A549 (cell line): ENCODE measurements at regions not wholly inside any gene's neighbourhood (a gene's known extent, or its start where the extent isn't known, plus 50 kb on each side); places are given as distances from the start of the nearest gene placed in this dataset.

Experiments
- ATAC-seq, 2 experiments: fragments of 200-7000 bp in 1 of 2; fragments of >200 bp in 1 of 2; cut with Nextera tagmentation in 1 of 2; cut with Tn5 transposase in 1 of 2; 3 replicates each; pipeline versions ENCODE4 v1.8.0 to v1.9.1; 2018 to 2020; ENCODE audit warnings: mild to moderate bottlenecking in 1 of 2, moderate library complexity in 1 of 2
- CTCF ChIA-PET: fragments of 300-600 bp; sonication (Branson Sonifier 250); formaldehyde crosslinking; extraction: SDS; loops from one replicate; lab custom pipeline; 2021; ENCODE audit warnings: antibody characterized with exemption, inconsistent platforms; lab: Yijun Ruan, JAX
- POLR2A ChIA-PET: fragments of 350-600 bp; formaldehyde crosslinking; extraction: SDS; loops from one replicate; lab custom pipeline; 2021; ENCODE audit warnings: antibody characterized with exemption, inconsistent platforms; lab: Yijun Ruan, JAX
- DNase-seq, 2 experiments: peaks; one replicate each; pipeline versions ENCODE4 v3.0.0 to v3.0.0-alpha.2; 2011 to 2016; ENCODE audit warnings: low read depth in 1 of 2, low spot score in 1 of 2
- FAIRE-seq: peaks from 2 replicates; lab custom pipeline; 2011; peaks lifted over from hg19 to GRCh38; lab: Jason Lieb, UNC
- H3K27ac ChIP-seq, 2 experiments: fragments of >200 bp; sonication (Bioruptor Twin); formaldehyde crosslinking; 3 replicates each; pipeline ENCODE4 v1.5.1; 2016 to 2017
- H3K4me1 ChIP-seq: fragments of >200 bp; sonication (Bioruptor Twin); formaldehyde crosslinking; 3 replicates; pipeline ENCODE4 v1.6.1; 2016
- H3K4me2 ChIP-seq: fragments of >200 bp; sonication (Bioruptor Twin); formaldehyde crosslinking; 3 replicates; pipeline ENCODE4 v1.6.1; 2016
- H3K4me3 ChIP-seq: fragments of >200 bp; sonication (Bioruptor Twin); formaldehyde crosslinking; 3 replicates; pipeline ENCODE4 v1.5.1; 2016
- H3K9me3 ChIP-seq: fragments of >200 bp; sonication (Bioruptor Twin); formaldehyde crosslinking; 3 replicates; pipeline ENCODE4 v1.6.1; 2016
- BHLHE40 ChIP-seq: IDR thresholded peaks from 2 replicates; pipeline ENCODE4 v1.6.1; 2012; ENCODE audit warnings: low read depth, low read length, inconsistent platforms
- CBX8 ChIP-seq: fragments of 200-600 bp; sonication (generic); IDR thresholded peaks from 2 replicates; pipeline ENCODE4 v1.6.1; 2016
- CEBPB ChIP-seq, 2 experiments: fragments of >200 bp in 1 of 2; sonication (Bioruptor Twin) in 1 of 2; formaldehyde crosslinking in 1 of 2; IDR thresholded peaks; 2 replicates each; pipeline ENCODE4 v1.6.1; 2012 to 2016
- CHD2 ChIP-seq: fragments of 150-350 bp; IDR thresholded peaks from 2 replicates; pipeline ENCODE4 v1.6.1; 2014; ENCODE audit warnings: low read length; ENCODE audit not compliant: partially characterized antibody
- CHD4 ChIP-seq: fragments of 200-600 bp; sonication (generic); IDR thresholded peaks from 2 replicates; pipeline ENCODE4 v1.6.1; 2016; ENCODE audit warnings: antibody characterized with exemption, mild to moderate bottlenecking, borderline replicate concordance
- EHF ChIP-seq: fragments of 250-450 bp; sonication (Bioruptor Pico); IDR thresholded peaks from 2 replicates; pipeline ENCODE4 v1.5.0; 2020; ENCODE audit warnings: mild to moderate bottlenecking
- EHMT2 ChIP-seq: fragments of 200-600 bp; sonication (generic); IDR thresholded peaks from 2 replicates; pipeline ENCODE4 v1.6.1; 2016; ENCODE audit warnings: antibody characterized with exemption, low read depth, mild to moderate bottlenecking, moderate library complexity
- ELK1 ChIP-seq: fragments of 150-350 bp; IDR thresholded peaks from 2 replicates; pipeline ENCODE4 v1.6.1; 2014; ENCODE audit warnings: low read depth, mild to moderate bottlenecking, low read length
- EP300 ChIP-seq, 2 experiments: fragments of >200 bp; sonication (Bioruptor Twin); formaldehyde crosslinking; IDR thresholded peaks; 2 replicates in 1 of 2; 3 replicates in 1 of 2; pipeline ENCODE4 v1.6.1; 2016 to 2017
- FOSB ChIP-seq: fragments of 250-450 bp; sonication (Bioruptor Pico); IDR thresholded peaks from 2 replicates; pipeline ENCODE4 v1.5.0; 2020; ENCODE audit warnings: mild to moderate bottlenecking, moderate library complexity
- FOXS1 ChIP-seq: fragments of 250-450 bp; sonication (Bioruptor Pico); IDR thresholded peaks from 2 replicates; pipeline ENCODE4 v1.5.0; 2020; ENCODE audit warnings: mild to moderate bottlenecking, moderate library complexity
- HES2 ChIP-seq: fragments of >200 bp; sonication (Bioruptor Twin); formaldehyde crosslinking; IDR thresholded peaks from 2 replicates; pipeline ENCODE4 v1.6.1; 2016
- HMGXB4 ChIP-seq: fragments of 250-450 bp; sonication (Bioruptor Pico); IDR thresholded peaks from 2 replicates; pipeline ENCODE4 v1.5.0; 2021; ENCODE audit warnings: mild to moderate bottlenecking, moderate library complexity, borderline replicate concordance
- HOXA7 ChIP-seq: fragments of 250-450 bp; sonication (Bioruptor Pico); IDR thresholded peaks from 2 replicates; pipeline ENCODE4 v1.5.0; 2020; ENCODE audit warnings: mild to moderate bottlenecking, moderate library complexity
- HOXB13 ChIP-seq: fragments of 250-450 bp; sonication (Bioruptor Pico); IDR thresholded peaks from 2 replicates; pipeline ENCODE4 v1.5.0; 2020; ENCODE audit warnings: low read depth, mild to moderate bottlenecking, moderate library complexity
- JUN ChIP-seq, 2 experiments: fragments of >200 bp; sonication (Bioruptor Twin); formaldehyde crosslinking; IDR thresholded peaks; 2 replicates in 1 of 2; 3 replicates in 1 of 2; pipeline ENCODE4 v1.6.1; 2016 to 2017
- KDM1A ChIP-seq: fragments of 200-600 bp; sonication (generic); IDR thresholded peaks from 2 replicates; pipeline ENCODE4 v1.6.1; 2016; ENCODE audit warnings: low read depth, mild to moderate bottlenecking
- MAFK ChIP-seq: fragments of 450-650 bp; IDR thresholded peaks from 2 replicates; pipeline ENCODE4 v1.6.1; 2014; ENCODE audit not compliant: partially characterized antibody
- NFE2L2 ChIP-seq: fragments of 150-350 bp; conservative IDR thresholded peaks from 2 replicates; pipeline ENCODE4 v1.6.1; 2014; ENCODE audit warnings: low read length
- NPAS2 ChIP-seq: fragments of 250-450 bp; sonication (Bioruptor Pico); IDR thresholded peaks from 2 replicates; pipeline ENCODE4 v1.8.0; 2022; ENCODE audit warnings: mild to moderate bottlenecking, moderate library complexity, borderline replicate concordance
- NR3C1 ChIP-seq: fragments of >200 bp; sonication (Bioruptor Twin); formaldehyde crosslinking; IDR thresholded peaks from 3 replicates; pipeline ENCODE4 v1.6.1; 2017
- POLR2AphosphoS2 ChIP-seq: conservative IDR thresholded peaks from 2 replicates; pipeline ENCODE4 v1.6.1; 2012; ENCODE audit warnings: low read length, improper control_type of control experiment, inconsistent platforms
- RAD21 ChIP-seq, 2 experiments: fragments of >200 bp in 1 of 2; sonication (Bioruptor Twin) in 1 of 2; formaldehyde crosslinking in 1 of 2; IDR thresholded peaks in 1 of 2; conservative IDR thresholded peaks in 1 of 2; 2 replicates in 1 of 2; 3 replicates in 1 of 2; pipeline ENCODE4 v1.6.1; 2012 to 2018; ENCODE audit warnings: inconsistent platforms in 1 of 2
- RARB ChIP-seq: fragments of 250-450 bp; sonication (Bioruptor Pico); IDR thresholded peaks from 2 replicates; pipeline ENCODE4 v1.8.0; 2021; ENCODE audit warnings: mild to moderate bottlenecking, moderate library complexity
- RFX5 ChIP-seq: fragments of 450-650 bp; IDR thresholded peaks from 2 replicates; pipeline ENCODE4 v1.7.1; 2014; ENCODE audit warnings: antibody characterized with exemption, mild to moderate bottlenecking, moderate library complexity
- SMC3 ChIP-seq: fragments of >200 bp; sonication (Bioruptor Twin); formaldehyde crosslinking; IDR thresholded peaks from 3 replicates; pipeline ENCODE4 v1.6.1; 2018; ENCODE audit warnings: inconsistent platforms
- SREBF2 ChIP-seq: fragments of 450-650 bp; IDR thresholded peaks from 2 replicates; pipeline ENCODE4 v1.6.1; 2014; ENCODE audit warnings: mild to moderate bottlenecking, moderate library complexity
- TP53 ChIP-seq: fragments of 250-450 bp; sonication (Bioruptor Pico); IDR thresholded peaks from 2 replicates; pipeline ENCODE4 v1.5.0; 2021; ENCODE audit warnings: mild to moderate bottlenecking, moderate library complexity
- USF2 ChIP-seq: fragments of 450-650 bp; IDR thresholded peaks from 2 replicates; pipeline ENCODE4 v1.6.1; 2014; ENCODE audit warnings: antibody characterized with exemption
- ZFP36 ChIP-seq: fragments of 450-650 bp; IDR thresholded peaks from 2 replicates; pipeline ENCODE4 v1.6.1; 2014; ENCODE audit warnings: borderline replicate concordance; ENCODE audit not compliant: partially characterized antibody
- WGBS: methylation state at CpG from one replicate; pipeline ENCODE4 v1.1.6; 2017; ENCODE audit errors: missing lambda C conversion rate; 5-methylcytosine and 5-hydroxymethylcytosine counted together
- TF ChIP-seq, protein P1 (sequence below): IDR thresholded peaks from 2 replicates; pipeline ENCODE4 v1.6.1; 2012

- 33% methylated on average over 21 of the region's 31 CpGs for WGBS
- H3K4me2 ChIP-seq = no peak overlapping the region
- TF ChIP-seq NR3C1 (no peak), CHD4 (no peak), FOXS1 (no peak), CHD2 (no peak), USF2 (no peak), FOSB (CRISPR knock-in tag) (no peak), ZFP36 (no peak), HOXA7 (no peak), EHMT2 (no peak), KDM1A (no peak), SMC3 (no peak), BHLHE40 (no peak), RAD21 (conservative IDR thresholded peaks at IDR 0.05 in 1 of 2, IDR thresholded peaks at IDR 0.05 in 1 of 2) (no peak), CBX8 (no peak), HOXB13 (CRISPR knock-in tag) (no peak), HES2 (no peak)
- TF ChIP-seq, all 56 proteins: peak for 0
- Histone ChIP-seq H3K9me3 (no peaks in the 10 kb centered on the region), H3K4me3 (no peak overlapping the region), H3K4me1 (no peaks in the 10 kb centered on the region), H3K27ac (no peak overlapping the region)
- DNase-seq (no peak), FAIRE-seq (no peak), ATAC-seq (no peak)
- ChIA-PET POLR2A (no interaction called here), CTCF (no interaction called here)
These were observed 225.1 kb downstream of the ERMARD start for GRCh38 chr6:169976301-169977081.

- no peaks in the 10 kb centered on the region for H3K4me1 ChIP-seq
- WGBS = 49% methylated on average over 3 of the region's 10 CpGs
- no peak for DNase-seq
- CTCF ChIA-PET = no interaction called here
- no peak for TF ChIP-seq NFE2L2
- no peak for TF ChIP-seq NPAS2
- TF ChIP-seq POLR2AphosphoS2 = no peak
- TF ChIP-seq, all 56 proteins: peak for 0
- FAIRE-seq (no peak), ATAC-seq (no peak)
- POLR2A ChIA-PET = no interaction called here
- Histone ChIP-seq H3K4me3 (no peak overlapping the region), H3K4me2 (no peak overlapping the region), H3K9me3 (no peaks in the 10 kb centered on the region), H3K27ac (no peak overlapping the region)
These were observed 224.3 kb downstream of the ERMARD start for GRCh38 chr6:169975701-169976100.

DNA sequence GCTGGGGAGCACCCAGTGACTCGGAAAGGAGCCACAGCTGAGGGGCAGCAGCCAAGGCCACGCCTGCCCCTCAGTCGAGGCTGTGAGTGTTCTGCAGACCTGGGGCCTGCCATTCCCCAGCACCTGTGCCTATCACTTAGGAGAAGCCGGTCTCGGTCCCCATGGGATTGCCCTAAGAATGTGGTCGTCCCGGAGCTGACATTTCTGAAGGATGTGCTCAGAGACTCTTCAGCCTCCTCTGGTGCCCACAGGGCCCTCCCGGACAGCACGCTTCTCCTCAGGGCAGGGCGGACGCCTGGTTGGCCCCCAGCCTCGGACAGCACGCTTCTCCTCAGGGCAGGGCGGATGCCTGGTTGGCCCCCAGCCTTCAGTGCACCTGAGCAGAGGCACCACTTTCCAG, 223.9 kb downstream of the ERMARD start:
- no peak for ATAC-seq
- H3K9me3 ChIP-seq = no peaks in the 10 kb centered on the region
- no peak for DNase-seq
- CTCF ChIA-PET = no interaction called here
- no peak overlapping the region for H3K27ac ChIP-seq
- no peak overlapping the region for H3K4me3 ChIP-seq
- H3K4me1 ChIP-seq = no peaks in the 10 kb centered on the region
- TF ChIP-seq SREBF2 (no peak), HMGXB4 (CRISPR knock-in tag) (no peak), MAFK (no peak), NFE2L2 (no peak), JUN (IDR thresholded peaks at IDR 0.05) (no peak), ELK1 (no peak), HOXB13 (CRISPR knock-in tag) (no peak), NR3C1 (no peak), CEBPB (IDR thresholded peaks at IDR 0.05) (no peak), POLR2AphosphoS2 (no peak), RFX5 (no peak), RARB (no peak), EP300 (IDR thresholded peaks at IDR 0.05) (no peak), EHMT2 (no peak), EHF (no peak), TP53 (CRISPR knock-in tag) (no peak)
- TF ChIP-seq, protein P1, sequence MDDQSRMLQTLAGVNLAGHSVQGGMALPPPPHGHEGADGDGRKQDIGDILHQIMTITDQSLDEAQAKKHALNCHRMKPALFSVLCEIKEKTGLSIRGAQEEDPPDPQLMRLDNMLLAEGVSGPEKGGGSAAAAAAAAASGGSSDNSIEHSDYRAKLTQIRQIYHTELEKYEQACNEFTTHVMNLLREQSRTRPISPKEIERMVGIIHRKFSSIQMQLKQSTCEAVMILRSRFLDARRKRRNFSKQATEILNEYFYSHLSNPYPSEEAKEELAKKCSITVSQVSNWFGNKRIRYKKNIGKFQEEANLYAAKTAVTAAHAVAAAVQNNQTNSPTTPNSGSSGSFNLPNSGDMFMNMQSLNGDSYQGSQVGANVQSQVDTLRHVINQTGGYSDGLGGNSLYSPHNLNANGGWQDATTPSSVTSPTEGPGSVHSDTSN = no peak
- TF ChIP-seq, all 56 proteins: peak for 0
- H3K4me2 ChIP-seq = no peak overlapping the region
- POLR2A ChIA-PET = no interaction called here
- no peak for FAIRE-seq
- whole genome bisulfite sequencing = 25% methylated on average over 12 of the region's 14 CpGs
